ENCODE measurements at regions not wholly inside any gene's neighbourhood (a gene's known extent, or its start where the extent isn't known, plus 50 kb on each side); places are given as distances from the start of the nearest gene placed in this dataset.
"Not testable (repeated sequence)": the region's sequence is repeated elsewhere in the genome, so short reads cannot be mapped to it uniquely, and the experiment has no call there.

GRCh38 chrX:121836000-121836399 lies 788.6 kb downstream of the GLUD2 start:
- no peak for DNase-seq (ENCODE audit: extremely low read depth, low read depth, low spot score)

- DNase-seq (ENCODE audit: extremely low read depth, low read depth, low spot score): no peak
Measured at GRCh38 chrX:121851033-121851432, 803.6 kb downstream of the GLUD2 start.

GRCh38 chrX:121853762-121854613 lies 806.6 kb downstream of the GLUD2 start:
- DNase-seq (ENCODE audit: extremely low read depth, low read depth, low spot score): no peak

- DNase-seq (ENCODE audit: extremely low read depth, low read depth, low spot score): no peak
Measured at GRCh38 chrX:121854614-121854911, 807.2 kb downstream of the GLUD2 start.

GRCh38 chrX:121858867-121859647 lies 811.6 kb downstream of the GLUD2 start:
- no peak for DNase-seq (ENCODE audit: extremely low read depth, low read depth, low spot score)

GRCh38 chrX:121863976-121864375 lies 816.6 kb downstream of the GLUD2 start:
- DNase-seq (ENCODE audit: extremely low read depth, low read depth, low spot score): no peak

- DNase-seq (ENCODE audit: extremely low read depth, low read depth, low spot score): no peak
Measured at GRCh38 chrX:121864561-121864960, 817.2 kb downstream of the GLUD2 start.

- DNase-seq (ENCODE audit: extremely low read depth, low read depth, low spot score): no peak
Measured at GRCh38 chrX:121869876-121870477, 822.6 kb downstream of the GLUD2 start.

GRCh38 chrX:121871122-121871521 lies 823.7 kb downstream of the GLUD2 start:
- DNase-seq (ENCODE audit: extremely low read depth, low read depth, low spot score): no peak

- DNase-seq (ENCODE audit: extremely low read depth, low read depth, low spot score): no peak
Measured at GRCh38 chrX:121876305-121876704, 828.9 kb downstream of the GLUD2 start.

GRCh38 chrX:121877337-121877736 lies 829.9 kb downstream of the GLUD2 start:
- not testable (repeated sequence) for DNase-seq (ENCODE audit: extremely low read depth, low read depth, low spot score)

- DNase-seq (ENCODE audit: extremely low read depth, low read depth, low spot score): no peak
Measured at GRCh38 chrX:121886557-121886956, 839.1 kb downstream of the GLUD2 start.

- DNase-seq (ENCODE audit: extremely low read depth, low read depth, low spot score): no peak
Measured at GRCh38 chrX:121894756-121895155, 847.3 kb downstream of the GLUD2 start.

- no peak for DNase-seq (ENCODE audit: extremely low read depth, low read depth, low spot score)
Measured at GRCh38 chrX:121902463-121902862, 855.1 kb downstream of the GLUD2 start.

GRCh38 chrX:121903961-121904360 lies 856.6 kb downstream of the GLUD2 start:
- DNase-seq (ENCODE audit: extremely low read depth, low read depth, low spot score): no peak

- DNase-seq (ENCODE audit: extremely low read depth, low read depth, low spot score): no peak
Measured at GRCh38 chrX:121921258-121921657, 873.8 kb downstream of the GLUD2 start.

- DNase-seq (ENCODE audit: extremely low read depth, low read depth, low spot score): no peak
Measured at GRCh38 chrX:121931567-121931966, 884.2 kb downstream of the GLUD2 start.

- no peak for DNase-seq (ENCODE audit: extremely low read depth, low read depth, low spot score)
Measured at GRCh38 chrX:121932688-121933087, 885.3 kb downstream of the GLUD2 start.

- no peak for DNase-seq (ENCODE audit: extremely low read depth, low read depth, low spot score)
Measured at GRCh38 chrX:121949041-121949760, 901.8 kb downstream of the GLUD2 start.

GRCh38 chrX:121958886-121959285 lies 911.5 kb downstream of the GLUD2 start:
- no peak for DNase-seq (ENCODE audit: extremely low read depth, low read depth, low spot score)

GRCh38 chrX:121975671-121976070 lies 928.3 kb downstream of the GLUD2 start:
- DNase-seq (ENCODE audit: extremely low read depth, low read depth, low spot score): no peak
